CMK (cell line): ENCODE measurements at regions not wholly inside any gene's neighbourhood (a gene's known extent, or its start where the extent isn't known, plus 50 kb on each side); places are given as distances from the start of the nearest gene placed in this dataset.

Experiments
- DNase-seq: peaks from one replicate; pipeline ENCODE4 v3.0.0-alpha.2; 2010; ENCODE audit warnings: low read depth

DNA sequence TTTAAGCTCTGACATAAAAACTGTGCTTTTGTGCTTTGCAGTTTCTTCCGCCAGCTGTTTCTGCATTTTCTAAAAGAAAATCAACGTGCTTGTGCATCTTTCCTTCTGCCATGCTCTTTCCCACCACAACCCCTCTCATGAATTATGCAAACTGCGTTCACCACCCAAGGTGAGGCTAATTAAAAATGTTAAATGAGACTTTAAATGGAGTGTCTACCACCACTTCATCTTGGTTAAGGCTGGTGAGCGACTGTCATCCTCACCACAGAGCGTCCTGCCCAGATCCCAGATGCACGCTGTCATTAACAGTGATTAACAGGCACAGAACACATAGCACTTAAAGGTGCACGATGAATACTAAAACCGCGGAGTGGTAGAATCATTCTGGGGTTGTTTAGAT, 250.5 kb upstream of the RAB6C start:
- no peak for DNase-seq

- no peak for DNase-seq
These were observed 249.8 kb upstream of the RAB6C start for GRCh38 chr2:129729646-129730045.

DNA sequence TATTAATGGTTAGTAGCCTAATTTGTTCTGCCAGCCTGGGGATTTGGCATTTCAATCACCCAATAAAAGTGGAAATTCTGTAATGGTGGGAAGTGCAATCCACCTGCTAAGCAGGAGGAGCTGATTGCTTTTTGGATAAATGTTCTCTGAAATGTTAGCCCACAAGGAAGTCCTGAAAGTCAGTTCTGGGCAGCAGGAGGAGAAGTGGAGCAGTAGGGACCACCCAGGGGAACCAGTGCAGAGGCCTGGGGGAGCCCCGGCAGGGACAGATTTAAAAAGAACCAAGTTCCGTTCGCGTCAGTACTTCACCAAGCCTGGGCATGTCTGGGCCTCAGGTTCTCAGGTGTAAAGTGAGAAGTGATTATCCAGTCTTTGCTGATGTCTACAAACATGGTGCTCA, 248.5 kb upstream of the RAB6C start:
- DNase-seq = no peak

- no peak for DNase-seq
These were observed 247.4 kb upstream of the RAB6C start for GRCh38 chr2:129731907-129732629.

- no peak for DNase-seq
These were observed 246.8 kb upstream of the RAB6C start for GRCh38 chr2:129732630-129733026.

DNA sequence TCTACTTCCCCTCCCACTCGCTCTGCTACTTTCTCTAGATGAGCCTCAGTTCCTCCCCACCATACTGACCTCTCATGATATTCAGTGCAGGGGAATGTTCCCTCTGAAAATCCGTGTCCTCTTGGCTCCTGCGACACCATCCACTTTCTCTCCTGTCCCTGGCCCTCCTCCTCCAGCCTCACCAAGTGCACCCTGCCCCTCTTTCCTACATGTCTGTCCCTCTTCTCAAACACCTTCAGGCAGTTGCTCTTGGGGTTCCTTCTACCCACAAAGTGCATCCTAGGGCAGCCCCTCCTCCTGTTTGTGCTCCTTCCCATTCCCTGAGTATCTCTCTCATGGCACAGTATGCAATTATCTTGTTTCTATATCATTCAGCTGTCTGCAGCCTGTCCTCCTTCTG, 246.4 kb upstream of the RAB6C start:
- no peak for DNase-seq

DNA sequence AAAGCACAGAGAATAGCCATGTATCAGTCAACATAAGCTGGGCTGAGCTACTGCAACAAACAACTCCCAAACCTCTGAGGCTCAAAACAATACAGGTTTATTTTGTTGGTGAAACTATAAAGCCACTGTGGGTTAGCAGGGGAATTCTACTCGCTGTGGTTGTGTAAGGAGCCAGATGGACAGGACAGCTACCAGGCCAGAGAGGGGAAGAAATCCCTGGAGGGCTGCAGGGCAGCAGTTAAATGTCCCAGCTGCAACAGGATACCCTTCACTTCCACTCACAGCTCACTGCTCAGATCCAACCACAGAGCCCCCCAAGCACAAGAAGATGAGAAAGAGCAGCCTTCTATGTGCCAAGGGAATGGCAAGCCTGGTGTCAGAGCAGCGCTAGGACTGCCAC, 245.9 kb upstream of the RAB6C start:
- DNase-seq = no peak

DNA sequence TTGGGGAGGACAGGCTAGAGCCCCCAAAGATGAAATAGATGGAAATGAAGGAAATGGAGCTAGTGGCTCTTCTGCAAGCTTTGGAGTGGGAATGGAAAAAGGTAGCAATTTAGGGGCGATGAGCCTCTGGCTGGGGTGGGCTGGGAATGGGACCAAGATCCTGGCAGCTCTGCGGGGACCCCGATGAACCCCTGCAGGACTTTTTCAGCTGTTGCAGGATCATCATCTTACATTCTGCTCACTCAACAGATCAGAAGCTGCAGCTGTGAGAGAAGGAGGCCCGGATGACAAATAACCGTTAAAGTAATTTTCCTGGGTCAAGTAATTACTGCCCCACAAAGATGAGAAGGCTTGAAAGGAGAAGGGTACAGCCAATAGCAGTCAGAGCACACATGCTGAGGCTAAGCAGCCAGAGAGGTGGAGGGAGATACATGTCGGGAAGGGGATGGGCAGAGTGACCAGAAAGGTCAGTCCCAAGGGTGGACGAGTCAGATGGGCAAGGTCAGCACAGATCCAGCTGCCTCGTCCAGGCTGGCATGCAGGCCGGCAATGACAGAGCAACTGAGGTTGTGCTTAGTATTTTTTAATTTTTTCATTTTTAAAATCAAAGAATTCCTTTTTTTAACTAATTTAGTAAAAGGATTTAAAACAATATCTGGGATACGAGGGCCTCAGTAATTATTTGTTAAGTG, 245.0 kb upstream of the RAB6C start:
- DNase-seq = no peak

- DNase-seq = no peak
These were observed 243.9 kb upstream of the RAB6C start for GRCh38 chr2:129735576-129735975.

DNA sequence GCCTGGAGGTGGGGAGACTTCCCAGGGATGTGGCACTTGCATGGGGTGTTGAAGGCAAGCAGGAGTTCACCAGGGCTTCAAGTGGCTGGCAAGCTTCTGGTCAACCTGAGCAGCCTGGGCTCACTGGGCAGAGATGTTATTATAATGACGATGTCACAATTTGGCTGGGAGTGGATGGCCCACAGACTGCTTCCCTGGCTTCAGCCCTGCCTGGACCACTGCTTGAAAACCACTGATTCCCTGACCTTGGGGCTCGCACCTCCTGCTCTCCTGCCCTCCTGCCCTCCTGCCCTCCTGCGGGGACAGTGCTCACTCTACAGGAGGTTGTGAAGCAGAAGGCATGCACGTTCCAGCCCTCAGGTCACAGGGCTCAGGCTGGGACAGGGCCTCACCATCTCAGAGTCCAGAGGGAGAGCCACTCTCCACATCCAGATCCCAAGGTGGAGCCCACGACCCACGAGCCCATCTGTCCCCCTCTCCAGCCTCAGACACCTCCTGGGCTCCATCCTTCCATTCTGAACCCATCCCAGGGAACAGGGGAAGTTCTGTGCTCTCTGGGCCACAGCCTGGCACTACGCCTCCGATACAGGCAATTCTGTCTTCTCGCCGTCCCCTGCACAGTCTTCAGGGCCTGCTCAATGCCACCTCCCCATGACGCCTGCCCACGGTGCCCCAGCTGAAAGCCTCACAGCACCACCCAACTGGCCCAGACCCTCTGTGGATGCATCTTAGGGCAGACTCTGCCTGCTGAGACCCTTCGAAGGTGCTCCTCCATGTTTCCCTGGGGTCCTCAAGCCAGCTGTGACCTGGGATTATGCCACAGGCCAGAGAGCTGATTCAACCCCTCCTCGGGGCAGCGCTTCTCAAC, 241.6 kb upstream of the RAB6C start:
- no peak for DNase-seq

DNA sequence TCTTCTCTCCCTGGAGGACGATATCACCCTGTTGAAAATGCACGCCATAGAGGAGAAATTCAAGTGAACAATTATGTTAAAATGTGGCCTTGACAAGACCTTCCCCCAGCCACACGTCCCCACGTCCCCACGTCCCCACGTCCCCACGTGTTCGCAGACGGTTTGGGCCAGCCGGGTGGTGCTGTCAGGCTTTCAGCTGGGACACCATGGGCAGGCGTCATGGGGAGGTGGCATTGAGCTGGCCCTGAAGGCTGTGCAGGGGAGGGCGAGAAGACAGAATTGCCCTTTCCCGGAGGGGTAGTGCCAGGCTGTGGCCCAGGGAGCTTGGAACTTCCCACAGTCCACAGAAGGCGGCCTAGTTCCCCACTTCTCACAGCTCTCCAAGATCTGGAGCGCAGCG, 240.7 kb upstream of the RAB6C start:
- no peak for DNase-seq

GRCh38 chr2:129740504-129740903, 239.0 kb upstream of the RAB6C start:
- DNase-seq = no peak

GRCh38 chr2:129741165-129741564, 238.3 kb upstream of the RAB6C start:
- DNase-seq = no peak

DNA sequence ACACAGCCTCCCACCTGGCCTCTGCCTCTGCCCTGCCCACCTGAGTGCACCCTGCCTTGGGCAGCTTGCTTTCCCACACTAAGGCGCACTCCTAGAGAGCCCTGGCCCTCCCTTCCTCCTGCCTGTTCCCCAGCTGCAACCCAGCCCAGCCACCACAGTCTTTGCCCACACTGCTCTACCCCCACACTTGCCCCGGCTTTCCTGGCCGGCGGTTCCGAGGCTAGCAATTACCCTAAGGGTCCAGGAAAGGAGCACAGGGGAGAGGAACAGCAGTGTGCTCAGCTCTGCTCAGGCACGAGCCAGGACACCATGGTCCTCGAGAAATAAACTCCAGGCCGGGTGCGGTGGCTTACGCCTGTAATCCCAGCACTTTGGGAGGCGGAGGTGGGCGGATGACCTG, 237.8 kb upstream of the RAB6C start:
- no peak for DNase-seq

DNA sequence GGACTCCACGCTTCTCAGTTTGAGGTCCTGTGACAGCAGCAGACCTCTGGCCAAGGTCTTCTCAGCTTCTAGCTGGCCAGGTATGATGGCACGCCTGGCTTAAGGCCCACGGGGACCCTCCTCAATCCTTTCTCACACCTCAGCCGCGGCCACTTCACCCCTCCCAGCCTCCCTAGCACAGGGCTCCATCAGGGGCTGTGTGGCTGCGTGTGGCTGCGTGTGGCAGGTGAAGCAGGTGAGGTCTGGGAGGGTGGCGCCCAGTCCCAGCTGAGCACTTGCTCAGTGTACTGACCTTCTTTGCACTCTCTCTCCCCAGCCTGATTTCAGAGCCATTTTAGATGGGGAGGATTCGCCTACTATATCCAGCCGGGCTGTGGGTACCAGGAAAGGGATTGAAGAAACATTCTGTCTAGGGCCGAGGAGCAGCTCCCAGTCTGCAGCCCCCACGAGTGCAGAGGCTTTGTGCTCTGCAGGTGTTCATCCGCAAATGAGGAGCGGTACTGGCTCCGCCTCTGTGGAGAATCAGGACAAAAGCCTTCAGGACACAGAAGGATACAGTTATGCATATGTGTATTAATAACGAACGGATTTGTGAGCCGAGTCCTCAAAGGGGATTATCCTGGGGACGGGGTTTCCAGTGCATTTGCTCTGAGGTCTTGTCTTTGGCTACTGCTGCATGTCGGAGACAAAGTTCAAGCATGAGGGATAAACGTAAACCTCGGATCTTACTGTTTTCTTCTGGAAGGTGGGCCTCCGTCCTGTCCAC, 236.9 kb upstream of the RAB6C start:
- no peak for DNase-seq

GRCh38 chr2:129744141-129744540, 235.3 kb upstream of the RAB6C start:
- DNase-seq = no peak

DNA sequence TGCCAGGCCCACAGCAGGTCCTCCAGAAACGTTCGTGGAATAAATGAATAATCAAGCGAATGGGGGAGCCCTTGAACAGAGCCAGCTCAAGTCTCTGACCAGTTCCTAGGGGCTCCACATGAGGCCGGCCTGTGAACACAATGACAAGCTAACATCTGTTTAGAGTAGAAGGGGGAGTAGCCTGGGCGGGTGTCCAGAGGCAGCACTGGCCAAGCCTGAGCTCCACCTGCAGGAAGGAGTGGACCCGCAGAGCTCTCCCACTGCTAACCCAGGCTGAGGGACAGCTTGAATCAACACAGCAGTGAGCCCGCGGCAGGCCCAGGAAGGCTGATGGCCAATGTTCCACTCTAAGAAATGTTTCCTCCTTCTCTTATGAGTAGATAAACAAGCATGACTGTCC, 234.8 kb upstream of the RAB6C start:
- no peak for DNase-seq

- no peak for DNase-seq
These were observed 231.9 kb upstream of the RAB6C start for GRCh38 chr2:129747500-129748125.

- no peak for DNase-seq
These were observed 231.2 kb upstream of the RAB6C start for GRCh38 chr2:129748250-129748649.

DNA sequence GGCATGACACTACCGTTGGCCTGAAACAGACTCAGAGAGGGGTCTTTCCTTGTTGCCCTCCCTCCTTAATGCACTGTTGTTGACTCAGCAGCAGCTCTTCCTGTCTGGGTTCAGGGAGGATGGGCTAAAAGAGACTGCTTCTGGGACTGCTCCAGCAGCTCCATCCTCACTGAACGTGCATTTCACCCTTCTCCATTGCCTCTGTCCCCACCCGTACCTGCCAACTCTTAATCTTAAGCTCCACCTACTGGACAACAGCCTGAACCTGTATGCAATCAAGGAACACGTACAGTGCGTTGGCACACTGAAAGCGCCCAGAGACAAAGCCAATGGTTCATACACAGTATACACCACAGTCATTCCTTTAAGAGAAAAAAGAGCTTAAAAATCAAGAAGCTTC, 230.8 kb upstream of the RAB6C start:
- DNase-seq = no peak

DNA sequence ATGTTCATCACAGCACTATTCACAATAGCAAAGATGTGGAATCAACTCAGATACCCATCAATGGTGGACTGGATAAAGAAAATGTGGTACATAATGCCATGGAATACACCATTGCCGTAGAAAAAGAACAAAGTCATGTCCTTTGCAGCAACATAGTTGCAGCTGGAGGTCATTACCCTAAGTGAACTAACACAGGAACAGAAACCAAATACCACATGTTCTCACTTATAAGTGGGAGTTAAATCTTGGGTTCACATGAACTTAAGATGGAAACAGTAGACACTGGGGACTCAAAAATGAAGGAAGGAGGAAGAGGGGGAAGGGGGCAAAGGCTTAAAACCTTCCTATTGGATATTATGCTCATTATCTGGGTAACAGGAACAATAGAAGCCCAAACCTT, 228.1 kb upstream of the RAB6C start:
- DNase-seq = no peak

DNA sequence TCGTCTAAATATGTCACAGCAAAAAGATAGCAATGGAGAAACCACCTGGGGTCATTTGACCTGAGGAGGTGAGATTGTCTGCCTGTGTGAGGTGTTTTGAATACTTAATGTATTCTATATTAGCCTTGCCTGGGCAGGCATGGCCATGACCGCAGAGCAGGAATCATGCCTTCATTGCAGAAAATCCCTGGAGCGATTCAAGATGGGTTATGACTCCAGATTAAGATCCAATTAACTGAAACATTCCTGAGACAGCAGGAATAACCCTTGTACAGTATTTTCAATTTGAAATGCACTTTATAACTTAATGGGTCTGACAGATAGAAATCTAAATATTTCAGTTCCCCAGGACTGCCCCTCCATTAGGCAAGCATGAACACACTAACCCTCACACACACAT, 227.3 kb upstream of the RAB6C start:
- no peak for DNase-seq
